ENCODE measurements at regions not wholly inside any gene's neighbourhood (a gene's known extent, or its start where the extent isn't known, plus 50 kb on each side); places are given as distances from the start of the nearest gene placed in this dataset.

GRCh38 chr6:76770281-76770680 is 693.0 kb downstream of the HTR1B start:
- H3K27ac ChIP-seq (replicated peaks; ENCODE audit: low read length): no peak overlapping the region
- H4K8ac ChIP-seq (ENCODE audit: low read depth, low read length): no peak overlapping the region
- H4K91ac ChIP-seq (ENCODE audit: low read depth, low read length, poor library complexity): no peak overlapping the region
- no peak overlapping the region for H3K4me3 ChIP-seq (ENCODE audit: low read length in 2 of 2)
- no peak overlapping the region for H2AFZ ChIP-seq (ENCODE audit: low read length)
- no peak overlapping the region for H2BK12ac ChIP-seq (ENCODE audit: low read length)
- H3K9ac ChIP-seq (ENCODE audit: low read depth, low read length, poor library complexity): no peak overlapping the region
- no peaks in the 10 kb centered on the region for H3K9me3 ChIP-seq (replicated peaks in 1 of 2; ENCODE audit: control insufficient read depth in 2 of 2, insufficient read depth in 1 of 2, low read depth in 1 of 2, low read length in 2 of 2)
- H3K4me2 ChIP-seq (ENCODE audit: insufficient read depth, low read length, poor library complexity, severe bottlenecking): no peak overlapping the region
- H3K36me3 ChIP-seq (replicated peaks in 1 of 2; ENCODE audit: control insufficient read depth in 2 of 2, insufficient read depth in 2 of 2, low read length in 2 of 2): no peaks in the 10 kb centered on the region
- no peaks in the 10 kb centered on the region for H3K27me3 ChIP-seq (ENCODE audit: control insufficient read depth in 3 of 3, insufficient read depth in 3 of 3, low read depth in 1 of 3, low read length in 3 of 3)
- no peaks in the 10 kb centered on the region for H3K79me1 ChIP-seq (ENCODE audit: low read depth, low read length)
- H2BK120ac ChIP-seq (ENCODE audit: low read depth, low read length): no peak overlapping the region
- no peaks in the 10 kb centered on the region for H3K4me1 ChIP-seq (ENCODE audit: control insufficient read depth in 2 of 2, insufficient read depth in 1 of 2, low read depth in 1 of 2, low read length in 2 of 2)
- no peak overlapping the region for H3K18ac ChIP-seq (ENCODE audit: low read length)
- no peak overlapping the region for H3K23ac ChIP-seq (ENCODE audit: low read depth, low read length, poor library complexity)
- no peak overlapping the region for H2BK15ac ChIP-seq (ENCODE audit: low read length)
- H2BK5ac ChIP-seq (ENCODE audit: low read length): no peak overlapping the region
- no peak overlapping the region for H2AK5ac ChIP-seq (ENCODE audit: low read depth, low read length)
- no peak for DNase-seq (ENCODE audit: low spot score)
- H3K14ac ChIP-seq (ENCODE audit: low read length): no peak overlapping the region
- whole genome bisulfite sequencing, 2 donors (ENCODE audit: extremely low coverage in 2 of 2, insufficient read length in 2 of 2, insufficient replicate concordance in 1 of 2): no CpG with 5 or more reads among the region's 2 CpGs
- no peak overlapping the region for H3K4ac ChIP-seq (ENCODE audit: low read length)

- H3K4me1 ChIP-seq (ENCODE audit: control insufficient read depth in 2 of 2, insufficient read depth in 1 of 2, low read depth in 1 of 2, low read length in 2 of 2): no peaks in the 10 kb centered on the region
- H3K79me1 ChIP-seq (ENCODE audit: low read depth, low read length): no peaks in the 10 kb centered on the region
- H3K4me2 ChIP-seq (ENCODE audit: insufficient read depth, low read length, poor library complexity, severe bottlenecking): no peak overlapping the region
- no peaks in the 10 kb centered on the region for H3K9me3 ChIP-seq (replicated peaks in 1 of 2; ENCODE audit: control insufficient read depth in 2 of 2, insufficient read depth in 1 of 2, low read depth in 1 of 2, low read length in 2 of 2)
- no peak overlapping the region for H3K14ac ChIP-seq (ENCODE audit: low read length)
- no peak overlapping the region for H2BK120ac ChIP-seq (ENCODE audit: low read depth, low read length)
- no peak overlapping the region for H3K4me3 ChIP-seq (ENCODE audit: low read length in 2 of 2)
- no peak overlapping the region for H2AFZ ChIP-seq (ENCODE audit: low read length)
- no peak overlapping the region for H2BK12ac ChIP-seq (ENCODE audit: low read length)
- no peak overlapping the region for H3K9ac ChIP-seq (ENCODE audit: low read depth, low read length, poor library complexity)
- H2BK15ac ChIP-seq (ENCODE audit: low read length): no peak overlapping the region
- H2BK5ac ChIP-seq (ENCODE audit: low read length): no peak overlapping the region
- H3K27me3 ChIP-seq (ENCODE audit: control insufficient read depth in 3 of 3, insufficient read depth in 3 of 3, low read depth in 1 of 3, low read length in 3 of 3): no peaks in the 10 kb centered on the region
- no peak for DNase-seq (ENCODE audit: low spot score)
- H3K23ac ChIP-seq (ENCODE audit: low read depth, low read length, poor library complexity): no peak overlapping the region
- H3K18ac ChIP-seq (ENCODE audit: low read length): no peak overlapping the region
- no peak overlapping the region for H3K4ac ChIP-seq (ENCODE audit: low read length)
- H4K91ac ChIP-seq (ENCODE audit: low read depth, low read length, poor library complexity): no peak overlapping the region
- H4K8ac ChIP-seq (ENCODE audit: low read depth, low read length): no peak overlapping the region
- H3K27ac ChIP-seq (replicated peaks; ENCODE audit: low read length): no peak overlapping the region
- no peaks in the 10 kb centered on the region for H3K36me3 ChIP-seq (replicated peaks in 1 of 2; ENCODE audit: control insufficient read depth in 2 of 2, insufficient read depth in 2 of 2, low read length in 2 of 2)
- H2AK5ac ChIP-seq (ENCODE audit: low read depth, low read length): no peak overlapping the region
- no CpG with 5 or more reads among the region's 2 CpGs for WGBS, 2 donors (ENCODE audit: extremely low coverage in 2 of 2, insufficient read length in 2 of 2, insufficient replicate concordance in 1 of 2)
Observed at GRCh38 chr6:76768556-76768955, 694.7 kb downstream of the HTR1B start.

GRCh38 chr6:76764057-76764456 is 691.6 kb upstream of the IMPG1 start:
- H2BK12ac ChIP-seq (ENCODE audit: low read length): no peak overlapping the region
- H2AK5ac ChIP-seq (ENCODE audit: low read depth, low read length): no peak overlapping the region
- no peak overlapping the region for H4K91ac ChIP-seq (ENCODE audit: low read depth, low read length, poor library complexity)
- no peak overlapping the region for H2BK15ac ChIP-seq (ENCODE audit: low read length)
- no peaks in the 10 kb centered on the region for H3K27me3 ChIP-seq (ENCODE audit: control insufficient read depth in 3 of 3, insufficient read depth in 3 of 3, low read depth in 1 of 3, low read length in 3 of 3)
- no peak overlapping the region for H3K27ac ChIP-seq (replicated peaks; ENCODE audit: low read length)
- no peaks in the 10 kb centered on the region for H3K4me1 ChIP-seq (ENCODE audit: control insufficient read depth in 2 of 2, insufficient read depth in 1 of 2, low read depth in 1 of 2, low read length in 2 of 2)
- no peak overlapping the region for H3K9ac ChIP-seq (ENCODE audit: low read depth, low read length, poor library complexity)
- no peak overlapping the region for H3K4ac ChIP-seq (ENCODE audit: low read length)
- no peak for DNase-seq (ENCODE audit: low spot score)
- no peaks in the 10 kb centered on the region for H3K79me1 ChIP-seq (ENCODE audit: low read depth, low read length)
- H3K36me3 ChIP-seq (replicated peaks in 1 of 2; ENCODE audit: control insufficient read depth in 2 of 2, insufficient read depth in 2 of 2, low read length in 2 of 2): no peaks in the 10 kb centered on the region
- no peak overlapping the region for H2AFZ ChIP-seq (ENCODE audit: low read length)
- no CpG with 5 or more reads among the region's 2 CpGs for WGBS, 2 donors (ENCODE audit: extremely low coverage in 2 of 2, insufficient read length in 2 of 2, insufficient replicate concordance in 1 of 2)
- no peak overlapping the region for H3K23ac ChIP-seq (ENCODE audit: low read depth, low read length, poor library complexity)
- no peak overlapping the region for H2BK5ac ChIP-seq (ENCODE audit: low read length)
- H3K4me3 ChIP-seq (ENCODE audit: low read length in 2 of 2): no peak overlapping the region
- H3K4me2 ChIP-seq (ENCODE audit: insufficient read depth, low read length, poor library complexity, severe bottlenecking): no peak overlapping the region
- H3K14ac ChIP-seq (ENCODE audit: low read length): no peak overlapping the region
- no peak overlapping the region for H2BK120ac ChIP-seq (ENCODE audit: low read depth, low read length)
- no peak overlapping the region for H3K18ac ChIP-seq (ENCODE audit: low read length)
- no peaks in the 10 kb centered on the region for H3K9me3 ChIP-seq (replicated peaks in 1 of 2; ENCODE audit: control insufficient read depth in 2 of 2, insufficient read depth in 1 of 2, low read depth in 1 of 2, low read length in 2 of 2)
- H4K8ac ChIP-seq (ENCODE audit: low read depth, low read length): no peak overlapping the region

GRCh38 chr6:76752841-76753240 is 680.4 kb upstream of the IMPG1 start:
- WGBS, 2 donors (ENCODE audit: extremely low coverage in 2 of 2, insufficient read length in 2 of 2, insufficient replicate concordance in 1 of 2): no CpG with 5 or more reads among the region's 2 CpGs
- no peak overlapping the region for H3K4ac ChIP-seq (ENCODE audit: low read length)
- H2AK5ac ChIP-seq (ENCODE audit: low read depth, low read length): no peak overlapping the region
- H3K9me3 ChIP-seq (replicated peaks in 1 of 2; ENCODE audit: control insufficient read depth in 2 of 2, insufficient read depth in 1 of 2, low read depth in 1 of 2, low read length in 2 of 2): peaks cover 0 to 2% of the 10 kb centered on the region in 2 donors
- H2BK5ac ChIP-seq (ENCODE audit: low read length): no peak overlapping the region
- no peak overlapping the region for H3K14ac ChIP-seq (ENCODE audit: low read length)
- H2AFZ ChIP-seq (ENCODE audit: low read length): no peak overlapping the region
- no peak overlapping the region for H3K18ac ChIP-seq (ENCODE audit: low read length)
- no peak overlapping the region for H3K27ac ChIP-seq (replicated peaks; ENCODE audit: low read length)
- H3K27me3 ChIP-seq (ENCODE audit: control insufficient read depth in 3 of 3, insufficient read depth in 3 of 3, low read depth in 1 of 3, low read length in 3 of 3): no peaks in the 10 kb centered on the region
- H3K4me2 ChIP-seq (ENCODE audit: insufficient read depth, low read length, poor library complexity, severe bottlenecking): no peak overlapping the region
- no peak overlapping the region for H3K9ac ChIP-seq (ENCODE audit: low read depth, low read length, poor library complexity)
- H4K91ac ChIP-seq (ENCODE audit: low read depth, low read length, poor library complexity): no peak overlapping the region
- no peak overlapping the region for H2BK120ac ChIP-seq (ENCODE audit: low read depth, low read length)
- no peaks in the 10 kb centered on the region for H3K36me3 ChIP-seq (replicated peaks in 1 of 2; ENCODE audit: control insufficient read depth in 2 of 2, insufficient read depth in 2 of 2, low read length in 2 of 2)
- H2BK12ac ChIP-seq (ENCODE audit: low read length): no peak overlapping the region
- H4K8ac ChIP-seq (ENCODE audit: low read depth, low read length): no peak overlapping the region
- H3K4me1 ChIP-seq (ENCODE audit: control insufficient read depth in 2 of 2, insufficient read depth in 1 of 2, low read depth in 1 of 2, low read length in 2 of 2): no peaks in the 10 kb centered on the region
- H2BK15ac ChIP-seq (ENCODE audit: low read length): no peak overlapping the region
- DNase-seq (ENCODE audit: low spot score): no peak
- H3K23ac ChIP-seq (ENCODE audit: low read depth, low read length, poor library complexity): no peak overlapping the region
- no peaks in the 10 kb centered on the region for H3K79me1 ChIP-seq (ENCODE audit: low read depth, low read length)
- no peak overlapping the region for H3K4me3 ChIP-seq (ENCODE audit: low read length in 2 of 2)

Data from neuronal stem cell (in vitro differentiated cells).